K562 (cell line): ENCODE measurements at regions not wholly inside any gene's neighbourhood (a gene's known extent, or its start where the extent isn't known, plus 50 kb on each side); places are given as distances from the start of the nearest gene placed in this dataset.

Experiments
- ATAC-seq: fragments of 200-7000 bp; cut with Tn5 transposase; 3 replicates; pipeline ENCODE4 v1.9.1; 2020; ENCODE audit warnings: moderate library complexity
- BruUV-seq: library from RNA; stranded (reverse); fragments of 400-500 nt; replicated peaks from 2 replicates; lab custom pipeline; 2021; lab: Mats Ljungman, UMichigan
- CTCF ChIA-PET: fragments of 300-600 bp; formaldehyde crosslinking; extraction: SDS; loops from one replicate; lab custom pipeline; 2021; ENCODE audit warnings: low intra/inter-chr PET ratio; lab: Yijun Ruan, JAX
- POLR2A ChIA-PET: fragments of 300-600, 350-650 bp; sonication (Branson Sonifier 250); formaldehyde crosslinking; extraction: SDS; loops from one replicate; lab custom pipeline; 2021; ENCODE audit warnings: antibody characterized with exemption, inconsistent platforms; lab: Yijun Ruan, JAX
- DNase-seq, 4 experiments: peaks; one replicate each; pipeline versions ENCODE4 v3.0.0 to v3.0.0-alpha.2; 2011 to 2018; ENCODE audit warnings: low spot score in 3 of 4, mixed read lengths in 3 of 4; ENCODE audit errors: extremely low read depth in 1 of 4
- FAIRE-seq: peaks from 2 replicates; lab custom pipeline; 2011; peaks lifted over from hg19 to GRCh38; lab: Jason Lieb, UNC
- H2AFZ ChIP-seq: 2 replicates; pipeline ENCODE4 v1.6.0; 2011; ENCODE audit warnings: low read depth, low read length, control low read depth, inconsistent platforms
- H3K27ac ChIP-seq: fragments of 200-600 bp; 3 replicates; pipeline ENCODE4 v1.8.0; 2011; ENCODE audit warnings: low read depth, mild to moderate bottlenecking, control low read depth, inconsistent platforms, low read length, moderate library complexity, mixed read lengths; ENCODE audit errors: extremely low read depth
- H3K27me3 ChIP-seq, 2 experiments: fragments of 300-600 bp in 1 of 2; 2 replicates in 1 of 2; 3 replicates in 1 of 2; pipeline versions ENCODE4 v1.6.0 to v1.8.0; 2011; ENCODE audit warnings: inconsistent platforms in 2 of 2, low read length in 2 of 2, mild to moderate bottlenecking in 1 of 2, mixed read lengths in 1 of 2, moderate library complexity in 1 of 2; ENCODE audit not compliant: control insufficient read depth in 2 of 2, insufficient read depth in 2 of 2
- H3K36me3 ChIP-seq: fragments of 300-600 bp; 3 replicates; pipeline ENCODE4 v1.8.0; 2011; ENCODE audit warnings: mild to moderate bottlenecking, low read length, inconsistent platforms; ENCODE audit not compliant: control insufficient read depth, insufficient read depth
- H3K4me1 ChIP-seq, 2 experiments: fragments of 200-600 bp in 1 of 2; replicated peaks in 1 of 2; 2 replicates in 1 of 2; 3 replicates in 1 of 2; pipeline versions ENCODE4 v1.5.1 to v1.8.0; 2011; ENCODE audit warnings: inconsistent platforms in 2 of 2, low read length in 2 of 2, mild to moderate bottlenecking in 1 of 2, mixed read lengths in 1 of 2, moderate library complexity in 1 of 2; ENCODE audit not compliant: control insufficient read depth in 2 of 2, insufficient read depth in 2 of 2
- H3K4me2 ChIP-seq: 2 replicates; pipeline ENCODE4 v1.6.1; 2011; ENCODE audit warnings: low read length, control low read depth, inconsistent platforms, mixed read lengths; ENCODE audit not compliant: insufficient read depth
- H3K4me3 ChIP-seq: fragments of 200-600 bp; sonication (generic), shearing (Covaris generic); 2 replicates; pipeline ENCODE4 v1.5.1; 2016; ENCODE audit warnings: control low read depth, inconsistent platforms
- H3K79me2 ChIP-seq: fragments of 200-600 bp; 3 replicates; pipeline ENCODE4 v1.8.0; 2011; ENCODE audit warnings: low read length, inconsistent platforms; ENCODE audit not compliant: control insufficient read depth, insufficient read depth
- H3K9ac ChIP-seq, 2 experiments: 2 replicates each; pipeline versions ENCODE4 v1.6.0 to v1.6.1; 2011; ENCODE audit warnings: low read depth in 2 of 2, low read length in 2 of 2, control low read depth in 1 of 2, inconsistent platforms in 1 of 2, mild to moderate bottlenecking in 1 of 2, mixed read lengths in 1 of 2; ENCODE audit not compliant: insufficient read depth in 1 of 2
- H3K9me1 ChIP-seq: one replicate; pipeline ENCODE4 v1.6.0; 2011; ENCODE audit warnings: inconsistent platforms, mild to moderate bottlenecking, low read length, moderate library complexity; ENCODE audit not compliant: control insufficient read depth, insufficient read depth
- H3K9me3 ChIP-seq: replicated peaks from 2 replicates; pipeline ENCODE4 v1.5.1; 2011; ENCODE audit warnings: low read depth, low read length, inconsistent platforms; ENCODE audit not compliant: control insufficient read depth, insufficient read depth
- H4K20me1 ChIP-seq: replicated peaks from 2 replicates; pipeline ENCODE4 v1.6.1; 2011; ENCODE audit warnings: low read length, inconsistent platforms, mixed read lengths; ENCODE audit not compliant: control insufficient read depth, insufficient read depth
- BRCA1 ChIP-seq, 2 experiments: fragments of 450-650 bp in 1 of 2; sonication (generic) in 1 of 2; formaldehyde crosslinking in 1 of 2; IDR thresholded peaks; 2 replicates each; pipeline versions ENCODE4 v1.5.0 to v1.6.1; 2017 to 2020; ENCODE audit warnings: mild to moderate bottlenecking in 1 of 2, missing genetic modification reagents in 1 of 2
- BRD4 ChIP-seq: fragments of 200-600 bp; sonication (generic); IDR thresholded peaks from 2 replicates; pipeline ENCODE4 v1.6.1; 2017; ENCODE audit warnings: inconsistent platforms
- BRF1 ChIP-seq: IDR thresholded peaks from 3 replicates; pipeline ENCODE4 v1.6.1; 2011; ENCODE audit warnings: borderline replicate concordance, mild to moderate bottlenecking; ENCODE audit not compliant: insufficient read length; ENCODE audit errors: extremely low read depth
- CEBPB ChIP-seq: fragments of 450-650 bp; IDR thresholded peaks from 2 replicates; pipeline ENCODE4 v1.6.1; 2016; ENCODE audit warnings: missing genetic modification characterization, missing compliant biosample characterization
- EZH2 ChIP-seq: IDR thresholded peaks from 2 replicates; pipeline ENCODE4 v1.6.1; 2012; ENCODE audit warnings: low read depth, mild to moderate bottlenecking, inconsistent platforms, low read length, borderline replicate concordance
- FOXO4 ChIP-seq: fragments of 450-650 bp; formaldehyde crosslinking; IDR thresholded peaks from 2 replicates; pipeline ENCODE4 v1.4.0; 2020; ENCODE audit warnings: mild to moderate bottlenecking, moderate library complexity
- GABPB1 ChIP-seq: sonication (generic); formaldehyde crosslinking; IDR thresholded peaks from 2 replicates; pipeline ENCODE4 v1.8.0; 2022; ENCODE audit warnings: mild to moderate bottlenecking, missing genetic modification reagents
- LEF1 ChIP-seq: fragments of 450-650 bp; IDR thresholded peaks from 2 replicates; pipeline ENCODE4 v1.6.1; 2016; ENCODE audit warnings: mild to moderate bottlenecking
- MNT ChIP-seq, 2 experiments: fragments of 450-650 bp; conservative IDR thresholded peaks; 2 replicates each; pipeline ENCODE4 v1.6.1; 2017; ENCODE audit warnings: mild to moderate bottlenecking in 2 of 2, moderate library complexity in 2 of 2
- SMARCA5 ChIP-seq: fragments of 450-650 bp; IDR thresholded peaks from 2 replicates; pipeline ENCODE4 v1.6.1; 2016
- TEAD4 ChIP-seq, 2 experiments: sonication (generic) in 1 of 2; formaldehyde crosslinking in 1 of 2; IDR thresholded peaks; 2 replicates each; pipeline versions ENCODE4 v1.6.1 to v1.8.0; 2012 to 2022; ENCODE audit warnings: borderline replicate concordance in 1 of 2, inconsistent platforms in 1 of 2, low read length in 1 of 2, mild to moderate bottlenecking in 1 of 2, missing genetic modification reagents in 1 of 2
- U2AF1 ChIP-seq: fragments of 200-400 bp; formaldehyde crosslinking; optimal IDR thresholded peaks from 2 replicates; pipeline ENCODE3; 2017; ENCODE audit warnings: mild to moderate bottlenecking, low read depth, low read length, moderate library complexity
- YBX1 ChIP-seq: fragments of 450-650 bp; IDR thresholded peaks from 2 replicates; pipeline ENCODE4 v1.7.1; 2016; ENCODE audit warnings: mild to moderate bottlenecking
- ZC3H8 ChIP-seq: fragments of 450-650 bp; IDR thresholded peaks from 2 replicates; pipeline ENCODE4 v1.6.1; 2017
- ZFX ChIP-seq: sonication (generic); formaldehyde crosslinking; IDR thresholded peaks from 2 replicates; pipeline ENCODE4 v1.8.0; 2022; ENCODE audit warnings: mild to moderate bottlenecking, missing genetic modification reagents, moderate library complexity
- ZNF347 ChIP-seq: fragments of 450-650 bp; formaldehyde crosslinking; IDR thresholded peaks from 2 replicates; pipeline ENCODE4 v1.4.0; 2020; ENCODE audit warnings: low read depth, mild to moderate bottlenecking, moderate library complexity
- ZNF639 ChIP-seq, 2 experiments: fragments of 200-800 bp in 1 of 2; sonication (Bioruptor generic) in 1 of 2; sonication (generic) in 1 of 2; formaldehyde crosslinking in 1 of 2; IDR thresholded peaks in 1 of 2; conservative IDR thresholded peaks in 1 of 2; 2 replicates each; pipeline versions ENCODE4 v1.5.0 to v1.6.1; 2016 to 2020; ENCODE audit warnings: missing compliant biosample characterization in 1 of 2, missing genetic modification characterization in 1 of 2, missing genetic modification reagents in 1 of 2
- WGBS: fragments of 100-300 bp; shearing (Covaris generic); methylation state at CpG from one replicate; pipeline ENCODE4 v1.1.6; 2016; ENCODE audit warnings: low coverage, mixed read lengths; ENCODE audit not compliant: insufficient coverage; ENCODE audit errors: missing lambda C conversion rate; 5-methylcytosine and 5-hydroxymethylcytosine counted together
- in situ Hi-C: fragments of 300-500 bp; cut with MboI; formaldehyde crosslinking; loops from 4 replicates; pipeline ENCODE4 v1.15.0; 2018; ENCODE audit warnings: inconsistent platforms, mixed read lengths
- intact Hi-C: fragments of 100-400 bp; cut with micrococcal nuclease; formaldehyde crosslinking; loops from 2 replicates; pipeline ENCODE4 v1.14.2; 2022

GRCh38 chr5:106258591-106259125, 1412.1 kb downstream of the EFNA5 start:
- Histone ChIP-seq H4K20me1 (no peaks in the 10 kb centered on the region), H3K9ac (no peak overlapping the region), H3K4me3 (no peak overlapping the region), H3K9me1 (no peaks in the 10 kb centered on the region), H3K4me1 (no peaks in the 10 kb centered on the region), H3K4me2 (no peak overlapping the region), H3K36me3 (no peaks in the 10 kb centered on the region), H3K27me3 (no peaks in the 10 kb centered on the region), H2AFZ (no peak overlapping the region), H3K27ac (no peak overlapping the region), H3K79me2 (no peaks in the 10 kb centered on the region), H3K9me3 (no peaks in the 10 kb centered on the region)
- ATAC-seq (no peak), FAIRE-seq (no peak), DNase-seq (no peak)
- intact Hi-C loops, result no loop called here
- POLR2A ChIA-PET, result no interaction called here
- WGBS, result 0% methylated on average over 3 of the region's 3 CpGs
- TF ChIP-seq CEBPB (tag) (no peak), ZC3H8 (no peak), LEF1 (no peak), FOXO4 (CRISPR knock-in tag) (no peak), SMARCA5 (no peak), GABPB1 (CRISPR knock-in tag) (no peak), EZH2 (no peak), BRF1 (no peak), ZNF347 (CRISPR knock-in tag) (no peak), BRD4 (no peak), TEAD4 (IDR thresholded peaks at IDR 0.05; ENCODE audit: low read length) (no peak), TEAD4 (CRISPR knock-in tag; IDR thresholded peaks at IDR 0.05; ENCODE audit: borderline replicate concordance) (no peak), ZFX (no peak), U2AF1 (no peak), BRCA1 (IDR thresholded peaks at IDR 0.05) (no peak), BRCA1 (CRISPR knock-in tag; IDR thresholded peaks at IDR 0.05) (no peak), YBX1 (no peak), MNT (conservative IDR thresholded peaks at IDR 0.05) (no peak), ZNF639 (CRISPR knock-in tag; conservative IDR thresholded peaks at IDR 0.05 in 1 of 2, IDR thresholded peaks at IDR 0.05 in 1 of 2) (no peak)
- CTCF ChIA-PET, result no interaction called here
- in situ Hi-C loops, result no loop called here
- BruUV-seq, result no TSS peak
